Activated naive CD4-positive, alpha-beta T cell treated with anti-CD3 and anti-CD28 coated beads, Interleukin-2, amount 10 ng/mL, durations not matched to agents 7 days and 5 days (primary cell): ENCODE measurements at regions not wholly inside any gene's neighbourhood (a gene's known extent, or its start where the extent isn't known, plus 50 kb on each side); places are given as distances from the start of the nearest gene placed in this dataset.

Source experiments
- CTCF ChIA-PET: fragments of 350-600 bp; sonication (Branson Sonifier 250); formaldehyde crosslinking; loops from one replicate; lab custom pipeline; 2021; ENCODE audit warnings: antibody characterized with exemption; lab: Charles Lee
- DNase-seq: peaks from one replicate; pipeline ENCODE4 v3.0.0-alpha.2; 2020
- H3K27ac Mint-ChIP-seq: one replicate; pipeline ENCODE4 v1.8.0; 2021; ENCODE audit warnings: mild to moderate bottlenecking, moderate library complexity, mixed read lengths
- H3K27me3 Mint-ChIP-seq: one replicate; pipeline ENCODE4 v1.8.0; 2021; ENCODE audit warnings: mild to moderate bottlenecking, mixed read lengths
- H3K36me3 Mint-ChIP-seq: one replicate; pipeline ENCODE4 v1.8.0; 2021; ENCODE audit warnings: mixed read lengths
- H3K4me1 Mint-ChIP-seq: one replicate; pipeline ENCODE4 v1.8.0; 2021; ENCODE audit warnings: mixed read lengths
- H3K4me3 Mint-ChIP-seq: one replicate; pipeline ENCODE4 v1.8.0; 2021; ENCODE audit warnings: mild to moderate bottlenecking, moderate library complexity, mixed read lengths
- H3K9me3 Mint-ChIP-seq: one replicate; pipeline ENCODE4 v1.8.0; 2021; ENCODE audit warnings: mixed read lengths

DNA sequence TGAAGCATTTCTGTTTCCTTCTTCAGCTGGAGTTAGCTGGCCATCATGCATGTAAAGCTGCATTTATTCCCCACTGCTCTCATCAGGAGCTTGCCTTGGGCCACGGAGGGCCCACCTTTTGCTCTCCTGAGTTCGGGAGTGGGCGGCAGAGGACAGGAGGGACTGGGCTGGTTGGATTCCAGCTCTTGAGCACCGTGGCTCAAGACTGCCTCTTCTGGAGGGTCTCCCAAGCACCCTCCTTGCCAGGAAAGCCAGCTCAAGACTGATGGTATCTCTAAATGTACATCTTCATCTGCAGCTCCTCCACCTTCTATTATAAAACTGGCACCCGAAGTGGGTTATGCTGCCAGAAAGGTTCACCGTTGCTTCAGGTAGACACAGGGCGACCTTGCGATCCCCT lies 399.6 kb upstream of the IRX1 start:
- Mint-ChIP-seq H3K27me3 (peaks cover 9% of the 10 kb centered on the region), H3K27ac (no peak overlapping the region), H3K36me3 (no peaks in the 10 kb centered on the region), H3K4me3 (no peak overlapping the region), H3K9me3 (no peaks in the 10 kb centered on the region), H3K4me1 (no peaks in the 10 kb centered on the region)
- CTCF ChIA-PET, result no interaction called here
- no peak for DNase-seq

DNA sequence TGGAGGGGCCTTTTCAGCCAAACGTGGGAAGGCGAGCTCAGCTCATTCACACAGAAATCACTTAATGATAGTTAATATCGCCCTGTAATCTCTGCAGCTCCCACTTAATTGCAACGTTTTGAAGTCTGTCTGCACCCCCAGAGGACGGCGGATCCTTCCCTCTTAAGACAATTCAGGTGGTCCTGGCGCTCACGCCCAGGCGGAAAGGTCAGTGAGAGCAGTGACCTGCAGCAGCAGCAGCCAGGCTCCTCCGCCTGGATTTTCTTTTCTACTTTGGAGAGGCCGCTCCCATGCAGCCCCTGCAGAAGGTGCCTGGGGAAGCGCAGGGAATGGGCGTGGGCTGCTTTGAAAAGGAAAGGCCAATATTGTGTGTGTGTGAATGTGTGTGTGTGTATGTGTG lies 400.9 kb upstream of the IRX1 start:
- CTCF ChIA-PET, result no interaction called here
- Mint-ChIP-seq H3K27me3 (peaks cover 9% of the 10 kb centered on the region), H3K9me3 (no peaks in the 10 kb centered on the region), H3K4me3 (no peak overlapping the region), H3K4me1 (no peaks in the 10 kb centered on the region), H3K36me3 (no peaks in the 10 kb centered on the region), H3K27ac (no peak overlapping the region)
- DNase-seq, result no peak

DNA sequence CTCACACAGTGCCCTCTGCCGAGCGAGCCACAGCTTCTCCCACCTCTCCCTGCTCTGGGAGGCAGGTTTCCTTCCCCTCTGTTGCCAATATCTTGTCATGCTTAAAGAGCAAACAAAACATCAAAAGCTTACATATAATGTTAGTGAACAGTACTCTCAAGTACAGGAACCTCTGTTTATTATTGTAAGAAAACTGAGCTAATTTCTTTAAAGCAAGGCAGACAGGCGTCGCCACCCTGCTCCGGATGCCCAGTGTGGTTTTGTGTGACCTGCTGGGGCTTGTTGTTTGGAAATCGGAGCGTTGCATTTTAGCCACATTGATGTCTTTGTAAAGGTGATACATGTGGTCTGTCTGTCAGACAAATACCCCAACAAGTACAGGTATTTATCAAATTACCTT lies 401.4 kb upstream of the IRX1 start:
- DNase-seq, result no peak
- CTCF ChIA-PET, result no interaction called here
- H3K36me3 Mint-ChIP-seq, result no peaks in the 10 kb centered on the region
- no peaks in the 10 kb centered on the region for H3K4me1 Mint-ChIP-seq
- H3K4me3 Mint-ChIP-seq, result no peak overlapping the region
- H3K9me3 Mint-ChIP-seq, result no peaks in the 10 kb centered on the region
- no peak overlapping the region for H3K27ac Mint-ChIP-seq
- peaks cover 9% of the 10 kb centered on the region for H3K27me3 Mint-ChIP-seq

DNA sequence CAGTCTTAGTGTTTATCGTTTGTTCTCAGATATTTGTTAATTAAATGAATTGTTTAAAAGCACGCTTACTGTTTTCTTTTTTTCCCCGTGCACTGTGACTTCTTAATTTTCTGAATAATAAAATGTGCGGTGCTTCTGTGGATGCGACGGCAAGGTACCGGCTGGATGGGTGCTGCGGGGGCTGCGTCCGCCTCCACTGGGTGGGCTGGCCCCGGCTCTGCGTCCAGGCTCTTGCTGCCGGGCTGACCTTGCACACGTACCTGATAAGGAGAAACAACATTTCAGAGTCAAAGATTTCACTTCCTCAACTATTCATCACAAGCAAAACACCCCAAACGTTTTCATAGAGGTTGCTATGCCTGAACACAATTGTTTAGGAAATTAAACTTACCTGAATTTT lies 404.0 kb upstream of the IRX1 start:
- no peak overlapping the region for H3K27ac Mint-ChIP-seq
- CTCF ChIA-PET, result no interaction called here
- DNase-seq, result no peak
- H3K4me1 Mint-ChIP-seq, result no peaks in the 10 kb centered on the region
- H3K9me3 Mint-ChIP-seq, result no peaks in the 10 kb centered on the region
- H3K36me3 Mint-ChIP-seq, result no peaks in the 10 kb centered on the region
- H3K27me3 Mint-ChIP-seq, result no peaks in the 10 kb centered on the region
- no peak overlapping the region for H3K4me3 Mint-ChIP-seq

DNA sequence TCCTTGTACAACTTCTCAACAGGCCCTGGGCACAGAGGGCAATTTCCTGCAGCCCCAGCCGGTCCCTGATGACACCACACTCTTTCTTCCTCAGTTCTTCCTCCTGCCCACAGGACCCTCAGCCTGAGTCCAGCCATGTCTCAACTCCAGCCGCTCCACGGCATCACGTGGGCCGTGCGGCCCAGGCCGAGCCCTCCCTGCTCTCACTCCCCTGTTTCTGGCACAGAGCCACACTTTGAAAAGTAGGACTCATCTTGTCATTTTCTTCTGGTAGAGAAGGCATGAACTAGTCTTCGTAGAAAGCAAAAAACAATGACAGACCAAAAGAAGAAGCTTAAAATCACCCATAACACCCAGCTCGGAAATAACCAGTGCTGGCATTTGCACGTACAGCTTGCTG lies 404.7 kb upstream of the IRX1 start:
- no peak for DNase-seq
- Mint-ChIP-seq H3K36me3 (no peaks in the 10 kb centered on the region), H3K4me1 (no peaks in the 10 kb centered on the region), H3K27me3 (no peaks in the 10 kb centered on the region), H3K27ac (no peak overlapping the region), H3K4me3 (no peak overlapping the region), H3K9me3 (no peaks in the 10 kb centered on the region)
- CTCF ChIA-PET, result no interaction called here

DNA sequence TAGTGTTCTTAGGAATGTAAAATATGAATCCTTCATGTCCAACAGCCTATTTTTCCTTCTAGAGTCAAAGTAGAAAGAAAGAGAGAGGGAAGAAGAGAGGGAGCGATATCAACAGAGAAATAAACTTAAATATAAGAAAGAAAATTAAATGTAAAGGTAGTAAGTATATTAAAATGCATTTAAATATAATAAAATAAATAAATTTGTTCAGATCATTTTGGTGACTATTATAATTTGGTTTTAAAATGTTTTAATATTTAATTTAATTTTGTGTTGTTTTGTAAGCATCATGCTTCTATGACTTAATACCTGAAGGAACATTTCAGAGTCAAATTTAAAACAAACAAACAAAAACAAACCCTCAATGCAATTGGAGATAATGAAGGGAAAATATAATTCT lies 405.2 kb upstream of the IRX1 start:
- Mint-ChIP-seq H3K27ac (no peak overlapping the region), H3K4me1 (no peaks in the 10 kb centered on the region), H3K4me3 (no peak overlapping the region), H3K27me3 (no peaks in the 10 kb centered on the region), H3K9me3 (no peaks in the 10 kb centered on the region), H3K36me3 (no peaks in the 10 kb centered on the region)
- CTCF ChIA-PET, result no interaction called here
- DNase-seq, result no peak

DNA sequence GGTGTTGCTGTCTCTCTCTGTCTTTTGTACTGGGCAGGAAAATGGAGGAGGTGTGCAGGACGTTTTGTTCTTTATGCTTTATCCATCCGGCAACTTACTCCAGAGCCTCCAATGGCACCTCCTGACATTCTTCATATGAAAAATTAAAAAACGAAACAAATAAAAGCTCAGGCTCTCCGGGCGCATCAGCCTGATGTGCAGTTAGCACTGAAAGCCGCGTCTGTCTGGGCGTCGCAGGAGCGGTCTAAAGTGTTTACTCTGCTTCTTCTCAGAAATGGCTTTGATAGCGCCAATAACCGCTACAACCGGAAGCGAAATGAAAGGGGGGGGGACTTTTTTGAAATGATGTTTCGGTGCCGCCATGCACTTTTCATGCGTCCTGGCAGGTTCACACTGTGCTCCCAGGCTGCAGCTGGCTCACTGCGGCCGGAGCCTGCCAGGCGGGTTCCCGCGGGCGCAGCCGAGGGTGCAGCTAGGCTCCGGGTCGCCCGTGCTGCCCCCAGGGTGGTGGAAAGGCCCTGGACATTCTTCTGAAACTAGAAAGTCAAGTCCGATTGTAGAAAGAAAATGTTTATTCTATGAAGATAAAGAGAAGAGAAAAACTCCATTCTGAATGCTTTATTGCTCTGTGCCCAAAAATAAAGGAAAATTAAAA lies 407.7 kb upstream of the IRX1 start:
- Mint-ChIP-seq H3K9me3 (peaks cover 1% of the 10 kb centered on the region), H3K4me1 (no peaks in the 10 kb centered on the region), H3K27ac (no peak overlapping the region), H3K4me3 (no peak overlapping the region), H3K27me3 (no peaks in the 10 kb centered on the region), H3K36me3 (no peaks in the 10 kb centered on the region)
- DNase-seq, result no peak
- CTCF ChIA-PET, result no interaction called here

DNA sequence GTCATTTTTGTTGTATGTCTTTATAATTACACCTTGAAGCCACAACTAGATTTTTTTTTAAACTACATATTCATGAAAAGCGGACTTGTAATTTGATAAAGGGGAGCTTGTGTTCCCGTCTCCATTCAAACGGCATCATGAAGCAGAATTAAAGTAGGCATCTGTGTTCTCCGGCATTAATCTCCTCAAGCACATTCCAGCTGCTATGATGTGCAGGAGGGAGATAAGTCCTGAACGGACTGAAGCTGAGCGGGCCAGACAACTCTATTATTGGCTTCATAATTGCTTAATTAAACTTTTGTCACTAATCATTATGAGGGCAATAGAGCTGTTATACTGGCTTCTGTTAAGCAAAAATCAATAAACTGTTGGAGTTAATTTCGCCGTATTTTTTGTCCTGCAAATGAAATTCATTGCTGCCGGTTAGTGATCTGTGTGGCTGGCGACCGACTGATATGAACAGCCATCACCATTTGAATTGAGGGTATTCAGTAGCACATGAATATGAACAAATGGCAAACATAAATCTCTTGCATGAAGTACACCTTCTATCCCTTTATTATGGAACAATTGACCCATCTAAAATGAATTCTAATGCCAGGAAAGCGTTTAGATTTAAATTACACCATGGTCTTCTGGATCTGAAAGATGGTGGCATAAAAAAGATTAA lies 408.8 kb upstream of the IRX1 start:
- Mint-ChIP-seq H3K9me3 (peaks cover 1% of the 10 kb centered on the region), H3K27ac (no peak overlapping the region), H3K4me3 (no peak overlapping the region), H3K27me3 (no peaks in the 10 kb centered on the region), H3K36me3 (no peaks in the 10 kb centered on the region), H3K4me1 (no peaks in the 10 kb centered on the region)
- no peak for DNase-seq
- CTCF ChIA-PET, result no interaction called here

DNA sequence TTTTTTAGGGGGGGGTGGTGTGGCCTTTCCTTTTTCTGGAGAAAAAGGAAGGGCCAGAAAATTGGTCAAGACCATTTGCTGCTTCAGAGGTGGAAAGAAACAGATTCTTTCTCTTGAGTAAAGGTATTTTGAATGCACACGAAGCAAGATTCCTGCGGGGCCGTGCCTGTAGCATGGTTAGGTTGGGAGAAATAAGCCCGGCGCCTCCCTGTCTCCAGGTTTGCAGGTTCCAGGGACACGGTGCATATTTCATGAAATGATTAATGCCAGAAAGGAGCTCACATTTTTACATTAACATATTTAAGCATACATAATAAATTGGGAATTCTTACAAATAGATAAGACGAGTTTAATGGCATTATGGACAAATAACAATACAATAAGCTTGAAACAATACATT lies 409.5 kb upstream of the IRX1 start:
- H3K4me3 Mint-ChIP-seq, result no peak overlapping the region
- CTCF ChIA-PET, result no interaction called here

DNA sequence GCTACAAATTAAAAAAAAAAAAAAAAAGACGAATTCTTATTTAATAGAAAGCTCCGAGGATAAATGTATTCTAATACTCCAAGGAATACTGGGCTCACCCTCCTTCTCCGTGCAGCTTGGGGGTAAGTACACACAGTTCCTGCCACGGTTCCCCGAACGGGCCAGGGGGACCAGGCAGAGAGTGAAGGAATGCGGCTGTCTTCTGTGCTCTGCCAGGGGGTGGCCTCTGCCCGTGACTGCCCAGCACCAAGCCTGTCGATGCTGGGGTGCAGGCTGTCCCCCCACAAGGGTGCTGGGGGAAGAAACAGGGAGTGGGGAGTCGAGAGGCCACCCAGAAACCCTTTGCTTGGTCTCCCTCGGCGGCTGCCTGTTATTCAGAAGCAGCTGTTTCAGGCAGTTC lies 410.1 kb upstream of the IRX1 start:
- Mint-ChIP-seq H3K27me3 (no peaks in the 10 kb centered on the region), H3K9me3 (peaks cover 1% of the 10 kb centered on the region), H3K27ac (no peak overlapping the region), H3K4me3 (no peak overlapping the region), H3K4me1 (no peaks in the 10 kb centered on the region), H3K36me3 (no peaks in the 10 kb centered on the region)
- no peak for DNase-seq
- CTCF ChIA-PET, result no interaction called here

More for the DNA sequence above, 409.5 kb upstream of the IRX1 start:
- Mint-ChIP-seq H3K9me3 (peaks cover 1% of the 10 kb centered on the region), H3K27ac (no peak overlapping the region), H3K27me3 (no peaks in the 10 kb centered on the region), H3K36me3 (no peaks in the 10 kb centered on the region), H3K4me1 (no peaks in the 10 kb centered on the region)
- DNase-seq, result no peak

DNA sequence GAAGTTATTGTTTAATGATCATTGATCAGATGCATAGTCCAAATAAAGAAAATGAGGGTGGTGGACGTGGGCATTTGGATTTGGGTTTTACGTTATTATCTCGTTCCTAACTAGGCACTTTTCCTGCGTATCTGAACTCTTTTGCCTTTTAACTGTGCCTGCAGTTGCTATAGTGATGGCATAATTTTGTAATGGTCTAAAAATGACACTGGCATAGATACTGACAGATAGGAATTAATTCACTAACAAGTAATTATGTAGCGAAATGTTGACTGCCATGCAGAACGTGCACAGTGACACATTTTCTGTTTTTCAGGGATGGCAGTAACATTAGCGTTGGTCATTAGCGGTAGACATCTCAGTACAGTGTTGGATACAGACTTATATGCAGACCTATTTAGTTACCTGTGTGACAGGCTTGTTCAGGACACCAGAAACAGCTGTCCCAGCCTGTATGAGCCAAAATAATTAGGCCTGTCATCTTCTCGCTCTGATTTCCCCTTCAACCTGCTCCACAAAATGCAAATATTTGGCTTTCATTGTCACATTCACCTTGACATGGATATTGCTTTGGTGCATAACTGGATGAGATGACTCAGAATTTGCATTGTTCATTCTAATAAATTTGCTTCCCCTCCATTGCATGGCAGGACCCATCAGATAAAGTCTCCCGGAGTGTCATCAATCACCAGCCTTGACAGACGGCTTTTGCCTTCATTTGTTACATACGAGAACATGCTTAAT lies 413.3 kb upstream of the IRX1 start:
- DNase-seq, result no peak
- CTCF ChIA-PET, result no interaction called here
- Mint-ChIP-seq H3K9me3 (peaks cover 1% of the 10 kb centered on the region), H3K4me3 (no peak overlapping the region), H3K36me3 (no peaks in the 10 kb centered on the region), H3K27ac (no peak overlapping the region), H3K4me1 (no peaks in the 10 kb centered on the region), H3K27me3 (no peaks in the 10 kb centered on the region)

DNA sequence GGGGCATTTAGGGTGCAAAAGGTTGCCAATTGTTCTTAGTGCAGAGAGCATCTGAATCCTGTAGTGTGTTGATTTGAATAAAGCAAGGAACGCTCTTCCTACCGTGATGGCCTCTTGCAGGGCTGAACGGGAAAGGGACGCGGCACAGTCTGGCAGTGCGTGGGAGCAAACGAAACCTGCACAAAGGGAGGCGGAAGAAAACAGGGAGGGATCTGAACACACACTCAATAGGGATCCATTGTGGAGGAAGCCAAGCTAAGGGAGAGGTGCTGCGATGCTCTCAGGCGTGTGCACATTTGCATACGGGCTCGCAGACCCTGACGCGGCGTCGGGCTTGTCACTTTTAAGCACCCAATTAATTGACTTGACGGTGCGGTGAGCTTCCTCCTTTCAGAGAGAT lies 414.0 kb upstream of the IRX1 start:
- no peaks in the 10 kb centered on the region for H3K36me3 Mint-ChIP-seq
- H3K4me3 Mint-ChIP-seq, result no peak overlapping the region
- H3K27me3 Mint-ChIP-seq, result no peaks in the 10 kb centered on the region
- DNase-seq, result no peak
- peaks cover 1% of the 10 kb centered on the region for H3K9me3 Mint-ChIP-seq
- H3K4me1 Mint-ChIP-seq, result no peaks in the 10 kb centered on the region
- CTCF ChIA-PET, result no interaction called here
- no peak overlapping the region for H3K27ac Mint-ChIP-seq

DNA sequence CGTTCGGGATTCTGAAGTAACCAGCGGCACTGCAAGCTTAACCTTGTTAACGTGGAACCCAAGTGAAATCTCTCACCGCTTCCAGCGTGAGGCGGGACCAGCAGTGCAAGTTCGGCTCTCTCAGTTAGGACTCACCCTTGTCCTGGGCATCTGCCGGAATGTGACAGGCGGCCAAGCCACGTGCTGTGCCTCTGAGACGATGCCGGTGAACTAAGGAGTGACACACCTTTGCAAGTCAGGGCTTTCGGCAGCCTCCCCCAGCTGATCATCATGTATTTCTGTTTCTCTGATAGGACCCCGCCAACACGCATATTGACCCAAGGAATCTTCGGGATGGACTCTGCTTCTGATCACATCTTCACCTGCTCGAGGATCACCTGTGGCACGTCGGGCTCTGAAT lies 415.0 kb upstream of the IRX1 start:
- no peak overlapping the region for H3K4me3 Mint-ChIP-seq
- no peaks in the 10 kb centered on the region for H3K27me3 Mint-ChIP-seq
- H3K9me3 Mint-ChIP-seq, result peaks cover 1% of the 10 kb centered on the region
- no peaks in the 10 kb centered on the region for H3K4me1 Mint-ChIP-seq
- H3K27ac Mint-ChIP-seq, result no peak overlapping the region
- CTCF ChIA-PET, result no interaction called here
- no peaks in the 10 kb centered on the region for H3K36me3 Mint-ChIP-seq
- no peak for DNase-seq

DNA sequence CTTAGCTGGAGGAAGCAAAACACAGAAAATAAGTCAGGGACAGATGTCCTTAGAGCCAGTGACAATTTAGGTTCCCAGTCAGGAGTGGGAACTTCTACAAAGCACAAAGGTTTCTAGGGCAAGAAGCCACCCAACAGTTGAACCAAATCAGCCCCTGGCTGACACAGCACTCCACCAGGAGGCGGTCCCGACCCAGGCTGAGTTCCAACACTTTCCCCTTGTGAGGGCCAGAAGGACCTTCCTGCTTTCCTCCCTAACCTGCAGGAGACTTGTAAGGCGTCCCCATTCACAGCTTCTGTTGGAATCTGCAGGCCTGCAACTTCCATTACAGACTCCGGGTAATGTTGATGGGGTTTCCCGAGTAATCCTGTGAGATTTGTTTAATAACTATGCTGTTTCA lies 416.4 kb upstream of the IRX1 start:
- CTCF ChIA-PET, result no interaction called here
- Mint-ChIP-seq H3K4me1 (no peaks in the 10 kb centered on the region), H3K27ac (no peak overlapping the region), H3K36me3 (no peaks in the 10 kb centered on the region), H3K9me3 (peaks cover 1% of the 10 kb centered on the region), H3K4me3 (no peak overlapping the region), H3K27me3 (no peaks in the 10 kb centered on the region)
- no peak for DNase-seq

DNA sequence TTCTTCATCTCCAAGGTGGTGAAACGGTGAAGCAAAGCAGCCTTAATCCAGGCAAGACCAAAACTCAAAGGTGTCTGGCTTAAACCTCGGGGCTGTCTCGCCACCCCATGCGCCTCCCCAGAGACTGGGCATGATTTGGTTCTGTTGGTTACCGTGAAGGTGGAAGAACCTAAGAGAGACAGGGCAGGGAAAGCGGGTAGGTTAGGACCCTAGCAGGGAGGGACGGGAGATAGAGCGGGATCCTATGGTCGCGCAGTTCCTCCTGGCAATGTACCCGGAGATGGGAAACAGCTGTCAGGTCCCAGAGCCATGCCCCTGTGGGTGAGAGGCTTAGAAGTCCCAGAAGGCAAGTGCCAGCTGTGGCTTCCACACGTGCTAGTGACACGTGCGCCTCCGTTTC lies 418.3 kb upstream of the IRX1 start:
- H3K4me3 Mint-ChIP-seq, result no peak overlapping the region
- no peak for DNase-seq
- H3K36me3 Mint-ChIP-seq, result no peaks in the 10 kb centered on the region
- no peak overlapping the region for H3K27ac Mint-ChIP-seq
- no peaks in the 10 kb centered on the region for H3K27me3 Mint-ChIP-seq
- H3K9me3 Mint-ChIP-seq, result no peaks in the 10 kb centered on the region
- no peaks in the 10 kb centered on the region for H3K4me1 Mint-ChIP-seq
- CTCF ChIA-PET, result no interaction called here
